ENCODE measurements at regions not wholly inside any gene's neighbourhood (a gene's known extent, or its start where the extent isn't known, plus 50 kb on each side); places are given as distances from the start of the nearest gene placed in this dataset.

GRCh38 chr15:47932951-47933641 lies 187.7 kb upstream of the SLC24A5 start:
- no peak for TF ChIP-seq CTCF (IDR thresholded peaks at IDR 0.05)
- no peak for TF ChIP-seq POLR2A (IDR thresholded peaks at IDR 0.05)
- TF ChIP-seq EP300 (IDR thresholded peaks at IDR 0.05) = no peak
